Panc1 (cell line): ENCODE measurements at regions not wholly inside any gene's neighbourhood (a gene's known extent, or its start where the extent isn't known, plus 50 kb on each side); places are given as distances from the start of the nearest gene placed in this dataset.

Experiments
- ATAC-seq: fragments of 200-7000 bp; cut with Tn5 transposase; 2 replicates; pipeline ENCODE4 v1.9.1; 2020; ENCODE audit warnings: mild to moderate bottlenecking, moderate library complexity
- BruUV-seq: library from RNA; stranded (reverse); fragments of 400-500 nt; replicated peaks from 2 replicates; lab custom pipeline; 2021; lab: Mats Ljungman, UMichigan
- CTCF ChIA-PET: fragments of 300-600 bp; sonication (Branson Sonifier 250); formaldehyde crosslinking; loops from one replicate; lab custom pipeline; 2022; ENCODE audit warnings: antibody characterized with exemption; lab: Charles Lee
- POLR2A ChIA-PET: fragments of 300-600 bp; sonication (Branson Sonifier 250); formaldehyde crosslinking; loops from one replicate; lab custom pipeline; 2022; ENCODE audit warnings: antibody characterized with exemption; lab: Charles Lee
- DNase-seq: peaks from one replicate; pipeline ENCODE4 v3.0.0-alpha.2; 2010; ENCODE audit warnings: low read depth, low spot score
- H3K27ac ChIP-seq: 2 replicates; pipeline ENCODE4 v1.5.1; 2011; ENCODE audit warnings: mild to moderate bottlenecking, low read length, inconsistent platforms
- H3K27me3 ChIP-seq: fragments of 200-500 bp; sonication (Bioruptor generic); 2 replicates; pipeline ENCODE4 v1.6.0; 2014; ENCODE audit warnings: low read length, inconsistent platforms; ENCODE audit not compliant: control insufficient read depth, insufficient read depth
- H3K36me3 ChIP-seq: fragments of 200-500 bp; sonication (Bioruptor generic); 2 replicates; pipeline ENCODE4 v1.5.1; 2014; ENCODE audit warnings: inconsistent platforms, mild to moderate bottlenecking, low read length, moderate library complexity; ENCODE audit not compliant: control insufficient read depth, insufficient read depth
- H3K4me1 ChIP-seq: 2 replicates; pipeline ENCODE4 v1.5.1; 2011; ENCODE audit warnings: inconsistent platforms, mild to moderate bottlenecking, low read length, moderate library complexity; ENCODE audit not compliant: control insufficient read depth, insufficient read depth
- H3K4me3 ChIP-seq, 2 experiments: 2 replicates each; pipeline ENCODE4 v1.5.1; 2011 to 2012; ENCODE audit warnings: low read depth in 2 of 2, low read length in 2 of 2, mild to moderate bottlenecking in 2 of 2, inconsistent platforms in 1 of 2, moderate library complexity in 1 of 2
- H3K9me3 ChIP-seq: fragments of 200-500 bp; sonication (Bioruptor generic); 2 replicates; pipeline ENCODE4 v1.5.1; 2014; ENCODE audit warnings: low read depth, mild to moderate bottlenecking, inconsistent platforms, low read length, moderate library complexity; ENCODE audit not compliant: control insufficient read depth, insufficient read depth
- POLR2AphosphoS5 ChIP-seq: IDR thresholded peaks from 2 replicates; pipeline ENCODE4 v1.6.1; 2012; ENCODE audit warnings: mild to moderate bottlenecking, low read depth, low read length, moderate library complexity
- REST ChIP-seq, 2 experiments: IDR thresholded peaks; 2 replicates each; pipeline ENCODE4 v1.6.1; 2011 to 2012; ENCODE audit warnings: low read depth in 2 of 2, control low read depth in 1 of 2, low read length in 1 of 2, mild to moderate bottlenecking in 1 of 2, moderate library complexity in 1 of 2; ENCODE audit not compliant: insufficient read depth in 1 of 2
- SIN3A ChIP-seq: IDR thresholded peaks from 2 replicates; pipeline ENCODE4 v1.6.1; 2012; ENCODE audit warnings: low read depth, mild to moderate bottlenecking, low read length, moderate library complexity, borderline replicate concordance; ENCODE audit not compliant: insufficient read depth
- TCF7L2 ChIP-seq: IDR thresholded peaks from 2 replicates; pipeline ENCODE4 v1.6.1; 2011; ENCODE audit warnings: mild to moderate bottlenecking, low read depth, low read length, inconsistent platforms
- in situ Hi-C: cut with HindIII; loops from 2 replicates; pipeline ENCODE4 v1.10.0; 2016; ENCODE audit warnings: low sequenced_read_pairs, low pct_unique_long_range_greater_than_20kb
- intact Hi-C: fragments of 100-400 bp; cut with micrococcal nuclease; formaldehyde crosslinking; loops from one replicate; pipeline ENCODE4 v1.10.0; 2022; ENCODE audit not compliant: unreplicated experiment
- TF ChIP-seq, protein P1 (sequence below): fragments of 450-650 bp; IDR thresholded peaks from 2 replicates; pipeline ENCODE4 v1.5.1; 2017; ENCODE audit warnings: mild to moderate bottlenecking

DNA sequence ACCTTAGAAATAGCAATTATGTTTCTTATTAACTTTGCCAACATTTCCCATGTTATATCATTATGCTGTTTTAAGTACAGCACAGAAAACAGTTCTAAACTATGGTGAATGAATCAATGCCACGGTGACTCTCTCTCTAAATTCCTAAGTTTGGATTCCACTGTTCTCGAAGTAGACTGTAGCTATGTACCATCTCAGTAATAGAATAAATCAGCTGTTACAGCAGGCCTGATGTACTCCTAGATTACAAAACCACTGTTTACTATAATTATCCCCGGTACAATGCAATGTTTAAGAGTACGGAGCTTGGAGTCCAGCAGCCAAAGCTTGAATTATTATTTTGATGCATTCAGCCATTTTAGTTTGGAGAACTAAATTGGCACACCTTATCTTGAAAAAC lies 476.3 kb upstream of the SLITRK1 start:
- Histone ChIP-seq H3K4me1 (no peaks in the 10 kb centered on the region), H3K9me3 (no peaks in the 10 kb centered on the region), H3K27me3 (no peaks in the 10 kb centered on the region), H3K4me3 (no peak overlapping the region), H3K27ac (no peak overlapping the region), H3K36me3 (no peaks in the 10 kb centered on the region)
- DNase-seq, result no peak
- no peak for ATAC-seq
- CTCF ChIA-PET, result no interaction called here
- no TSS peak for BruUV-seq
- in situ Hi-C loops, result no loop called here
- POLR2A ChIA-PET, result no interaction called here
- intact Hi-C loops, result no loop called here
- TF ChIP-seq TCF7L2, result no peak
- no peak for TF ChIP-seq SIN3A
- no peak for TF ChIP-seq POLR2AphosphoS5
- no peak for TF ChIP-seq REST (IDR thresholded peaks at IDR 0.05; ENCODE audit: insufficient read depth in 1 of 2, low read depth in 2 of 2, low read length in 1 of 2)
- TF ChIP-seq, protein P1, sequence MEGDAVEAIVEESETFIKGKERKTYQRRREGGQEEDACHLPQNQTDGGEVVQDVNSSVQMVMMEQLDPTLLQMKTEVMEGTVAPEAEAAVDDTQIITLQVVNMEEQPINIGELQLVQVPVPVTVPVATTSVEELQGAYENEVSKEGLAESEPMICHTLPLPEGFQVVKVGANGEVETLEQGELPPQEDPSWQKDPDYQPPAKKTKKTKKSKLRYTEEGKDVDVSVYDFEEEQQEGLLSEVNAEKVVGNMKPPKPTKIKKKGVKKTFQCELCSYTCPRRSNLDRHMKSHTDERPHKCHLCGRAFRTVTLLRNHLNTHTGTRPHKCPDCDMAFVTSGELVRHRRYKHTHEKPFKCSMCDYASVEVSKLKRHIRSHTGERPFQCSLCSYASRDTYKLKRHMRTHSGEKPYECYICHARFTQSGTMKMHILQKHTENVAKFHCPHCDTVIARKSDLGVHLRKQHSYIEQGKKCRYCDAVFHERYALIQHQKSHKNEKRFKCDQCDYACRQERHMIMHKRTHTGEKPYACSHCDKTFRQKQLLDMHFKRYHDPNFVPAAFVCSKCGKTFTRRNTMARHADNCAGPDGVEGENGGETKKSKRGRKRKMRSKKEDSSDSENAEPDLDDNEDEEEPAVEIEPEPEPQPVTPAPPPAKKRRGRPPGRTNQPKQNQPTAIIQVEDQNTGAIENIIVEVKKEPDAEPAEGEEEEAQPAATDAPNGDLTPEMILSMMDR, result no peak

- no TSS peak for BruUV-seq
- H3K4me3 ChIP-seq, result no peak overlapping the region
- CTCF ChIA-PET, result no interaction called here
- no peaks in the 10 kb centered on the region for H3K4me1 ChIP-seq
- POLR2A ChIA-PET, result no interaction called here
- no peak for DNase-seq
- no peaks in the 10 kb centered on the region for H3K36me3 ChIP-seq
- intact Hi-C loops (no loop called here), in situ Hi-C loops (no loop called here)
- no peaks in the 10 kb centered on the region for H3K27me3 ChIP-seq
- no peak for TF ChIP-seq SIN3A
- no peak for TF ChIP-seq REST (IDR thresholded peaks at IDR 0.05; ENCODE audit: insufficient read depth in 1 of 2, low read depth in 2 of 2, low read length in 1 of 2)
- TF ChIP-seq, protein P1, result no peak
- TF ChIP-seq POLR2AphosphoS5, result no peak
- TF ChIP-seq TCF7L2, result no peak
- H3K9me3 ChIP-seq, result no peaks in the 10 kb centered on the region
- no peak overlapping the region for H3K27ac ChIP-seq
- ATAC-seq, result no peak
These were observed 470.7 kb upstream of the SLITRK1 start for GRCh38 chr13:84352946-84353345.
